Cardiac fibroblast (primary cell): ENCODE measurements at regions not wholly inside any gene's neighbourhood (a gene's known extent, or its start where the extent isn't known, plus 50 kb on each side); places are given as distances from the start of the nearest gene placed in this dataset.

Experiments used
- DNase-seq, 2 donors: peaks; one replicate each; pipeline versions ENCODE4 v3.0.0 to v3.0.0-alpha.2; 2010; ENCODE audit warnings: low read depth in 2 of 2
- H3K4me3 ChIP-seq, 2 donors: replicated peaks in 1 of 2; 1 replicate in 1 of 2; 2 replicates in 1 of 2; pipeline ENCODE4 v1.5.1; 2011; ENCODE audit warnings: low read depth in 2 of 2, low read length in 2 of 2, mild to moderate bottlenecking in 2 of 2, moderate library complexity in 1 of 2
- CTCF ChIP-seq: IDR thresholded peaks from one replicate; pipeline ENCODE4 v1.5.1; 2011; ENCODE audit warnings: low read depth, mild to moderate bottlenecking, low read length, inconsistent platforms

GRCh38 chr1:192010406-192010805 lies 147.9 kb upstream of the RGS18 start:
- H3K4me3 ChIP-seq, result no peak overlapping the region
- no peak for DNase-seq
- TF ChIP-seq CTCF, result no peak

GRCh38 chr1:192011525-192011924 lies 146.7 kb upstream of the RGS18 start:
- no peak overlapping the region for H3K4me3 ChIP-seq
- DNase-seq, result no peak
- TF ChIP-seq CTCF, result no peak

GRCh38 chr1:192022827-192023226 lies 135.4 kb upstream of the RGS18 start:
- TF ChIP-seq CTCF, result no peak
- DNase-seq, result no peak
- H3K4me3 ChIP-seq, result no peak overlapping the region

GRCh38 chr1:192024881-192025280 lies 133.4 kb upstream of the RGS18 start:
- no peak for TF ChIP-seq CTCF
- H3K4me3 ChIP-seq, result no peak overlapping the region
- DNase-seq, result no peak

GRCh38 chr1:192038567-192038966 lies 119.7 kb upstream of the RGS18 start:
- no peak for TF ChIP-seq CTCF
- no peak for DNase-seq
- H3K4me3 ChIP-seq, result no peak overlapping the region

GRCh38 chr1:192045131-192045530 lies 113.1 kb upstream of the RGS18 start:
- TF ChIP-seq CTCF, result no peak
- DNase-seq, result no peak
- no peak overlapping the region for H3K4me3 ChIP-seq

- TF ChIP-seq CTCF, result no peak
- DNase-seq, result peak in 1 of 2 donors; percentile 8
- H3K4me3 ChIP-seq, result no peak overlapping the region
Observed at GRCh38 chr1:192053531-192053971, 104.7 kb upstream of the RGS18 start.
